Activated naive CD8-positive, alpha-beta T cell (primary cell): ENCODE measurements at regions not wholly inside any gene's neighbourhood (a gene's known extent, or its start where the extent isn't known, plus 50 kb on each side); places are given as distances from the start of the nearest gene placed in this dataset.
A peak's percentile ranks its signal among the peaks of the same experiment; 100 is the strongest.
"Not testable (repeated sequence)": the region's sequence is repeated elsewhere in the genome, so short reads cannot be mapped to it uniquely, and the experiment has no call there.

Experiments
- H3K27ac Mint-ChIP-seq: one replicate; pipeline ENCODE4 v1.8.0; 2021; ENCODE audit warnings: mixed read lengths
- H3K27me3 Mint-ChIP-seq: one replicate; pipeline ENCODE4 v1.8.0; 2021; ENCODE audit warnings: mixed read lengths
- H3K36me3 Mint-ChIP-seq: one replicate; pipeline ENCODE4 v1.8.0; 2021; ENCODE audit warnings: mixed read lengths
- H3K4me1 Mint-ChIP-seq: one replicate; pipeline ENCODE4 v1.8.0; 2021; ENCODE audit warnings: low read depth, mixed read lengths
- H3K4me3 Mint-ChIP-seq: one replicate; pipeline ENCODE4 v1.8.0; 2021; ENCODE audit warnings: mild to moderate bottlenecking, mixed read lengths
- H3K9me3 Mint-ChIP-seq: one replicate; pipeline ENCODE4 v1.8.0; 2021; ENCODE audit warnings: low read depth, mixed read lengths

DNA sequence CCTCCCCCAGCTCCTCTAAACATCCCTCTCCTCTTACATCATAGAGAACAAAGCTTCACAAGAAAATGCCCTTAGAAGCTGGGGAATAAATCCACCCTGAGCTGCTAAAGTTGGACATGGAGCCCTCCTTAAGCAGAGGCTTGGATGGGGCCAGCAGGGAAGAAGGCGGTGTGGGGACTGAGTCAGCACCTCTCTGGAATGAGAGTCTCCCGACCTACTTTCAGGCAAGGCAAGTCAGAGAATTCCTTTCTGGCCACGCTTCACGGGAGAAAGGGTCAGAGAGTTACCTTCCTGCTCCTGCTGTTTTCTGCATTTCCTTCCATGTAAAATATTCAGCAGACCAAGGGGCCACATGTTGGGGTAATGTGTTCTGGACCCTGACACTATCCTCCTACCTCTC, 113.3 kb upstream of the PRB2 start:
- Mint-ChIP-seq H3K9me3 (no peaks in the 10 kb centered on the region), H3K4me1 (peaks cover 4% of the 10 kb centered on the region), H3K27me3 (no peaks in the 10 kb centered on the region), H3K36me3 (peaks cover 2% of the 10 kb centered on the region), H3K4me3 (no peak overlapping the region), H3K27ac (no peak overlapping the region)

DNA sequence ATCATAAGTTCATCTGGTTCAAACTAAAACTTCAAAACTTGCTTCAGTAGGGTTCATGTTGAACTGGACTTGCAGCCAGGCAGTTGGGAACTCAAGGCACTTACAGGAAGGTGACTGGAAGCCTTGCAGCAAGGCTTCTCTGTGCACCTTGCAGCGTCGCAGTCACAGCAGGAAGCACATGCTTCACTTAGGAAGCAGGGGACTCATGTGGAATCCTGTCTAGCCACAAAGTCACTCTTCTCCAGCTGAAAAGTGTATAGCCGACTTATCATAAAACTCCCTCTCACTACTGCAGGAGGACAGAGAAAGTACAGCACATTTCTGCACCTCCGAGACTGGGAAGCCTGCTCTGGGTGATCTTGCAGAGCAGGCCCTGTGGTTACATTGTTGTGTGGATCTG, 114.0 kb upstream of the PRB2 start:
- no peak overlapping the region for H3K27ac Mint-ChIP-seq

DNA sequence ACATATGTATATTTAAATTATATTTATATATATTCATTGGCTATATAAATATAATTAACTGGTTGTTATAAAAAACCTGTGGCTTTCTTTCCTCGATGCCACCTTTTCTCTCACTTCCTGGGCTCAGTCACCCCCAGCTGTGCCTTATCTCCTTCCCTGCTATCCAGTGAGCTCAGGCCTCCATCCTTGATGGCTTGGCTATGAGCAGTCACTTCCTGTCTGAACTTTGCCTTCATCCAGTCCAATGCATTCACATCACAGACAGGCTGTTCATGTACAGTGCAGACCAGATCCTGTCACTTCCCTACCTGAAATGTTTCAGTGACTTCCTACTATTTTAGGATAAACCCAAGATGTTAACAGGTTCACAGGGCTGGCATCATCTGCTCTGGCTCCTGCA, 115.3 kb upstream of the PRB2 start:
- Mint-ChIP-seq H3K4me1 (peaks cover 4% of the 10 kb centered on the region), H3K36me3 (peaks cover 2% of the 10 kb centered on the region), H3K27ac (no peak overlapping the region), H3K4me3 (no peak overlapping the region), H3K9me3 (no peaks in the 10 kb centered on the region), H3K27me3 (no peaks in the 10 kb centered on the region)

More for the DNA sequence above, 114.0 kb upstream of the PRB2 start:
- H3K4me1 Mint-ChIP-seq: peaks cover 4% of the 10 kb centered on the region
- H3K27me3 Mint-ChIP-seq: no peaks in the 10 kb centered on the region
- H3K4me3 Mint-ChIP-seq: no peak overlapping the region
- no peaks in the 10 kb centered on the region for H3K9me3 Mint-ChIP-seq
- H3K36me3 Mint-ChIP-seq: peaks cover 2% of the 10 kb centered on the region

DNA sequence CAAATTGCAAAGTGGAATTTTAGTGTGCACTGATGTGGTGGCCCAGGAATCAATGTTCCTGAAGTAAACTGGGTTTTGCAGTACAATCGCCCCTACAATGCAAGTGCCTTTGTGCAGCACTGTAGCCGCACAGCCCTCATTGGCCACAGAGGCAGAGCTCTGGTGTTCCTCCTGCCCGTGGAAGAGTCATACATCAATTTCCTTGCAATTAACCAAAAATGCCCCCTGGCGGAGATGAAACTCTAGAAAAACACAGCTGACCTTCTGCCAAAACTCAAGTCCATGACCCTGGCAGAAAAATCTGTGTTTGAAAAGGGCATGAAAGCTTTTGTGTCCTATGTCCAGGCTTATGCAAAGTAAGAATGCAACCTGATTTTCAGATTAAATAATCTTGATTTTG, 117.9 kb upstream of the PRB2 start:
- no peak overlapping the region for H3K4me3 Mint-ChIP-seq
- H3K4me1 Mint-ChIP-seq: no peaks in the 10 kb centered on the region
- no peaks in the 10 kb centered on the region for H3K9me3 Mint-ChIP-seq
- H3K27me3 Mint-ChIP-seq: no peaks in the 10 kb centered on the region
- no peak overlapping the region for H3K27ac Mint-ChIP-seq
- peaks cover 2% of the 10 kb centered on the region for H3K36me3 Mint-ChIP-seq

DNA sequence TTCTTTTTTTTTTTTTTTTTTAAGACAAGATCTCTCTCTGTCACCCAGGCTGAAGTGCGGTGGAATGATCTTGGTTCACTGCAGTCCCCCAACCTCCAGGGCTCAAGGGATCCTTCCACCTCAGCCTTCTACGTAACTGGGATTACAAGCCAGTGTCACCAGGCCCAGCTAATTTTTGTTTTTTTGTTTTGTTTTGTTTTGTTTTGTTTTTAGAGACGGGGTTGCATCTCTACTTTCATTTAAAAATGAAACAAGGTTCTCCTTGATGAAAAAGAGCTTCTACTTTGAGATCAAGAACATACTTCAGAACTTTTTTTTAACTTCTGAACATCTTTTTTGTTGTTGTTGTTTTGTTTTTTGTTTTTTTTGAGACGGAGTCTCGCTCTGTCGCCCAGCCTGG, 121.7 kb upstream of the PRB2 start:
- Mint-ChIP-seq H3K27me3 (no peaks in the 10 kb centered on the region), H3K9me3 (no peaks in the 10 kb centered on the region), H3K27ac (no peak overlapping the region), H3K36me3 (peaks cover under 1% of the 10 kb centered on the region), H3K4me1 (no peaks in the 10 kb centered on the region), H3K4me3 (no peak overlapping the region)

DNA sequence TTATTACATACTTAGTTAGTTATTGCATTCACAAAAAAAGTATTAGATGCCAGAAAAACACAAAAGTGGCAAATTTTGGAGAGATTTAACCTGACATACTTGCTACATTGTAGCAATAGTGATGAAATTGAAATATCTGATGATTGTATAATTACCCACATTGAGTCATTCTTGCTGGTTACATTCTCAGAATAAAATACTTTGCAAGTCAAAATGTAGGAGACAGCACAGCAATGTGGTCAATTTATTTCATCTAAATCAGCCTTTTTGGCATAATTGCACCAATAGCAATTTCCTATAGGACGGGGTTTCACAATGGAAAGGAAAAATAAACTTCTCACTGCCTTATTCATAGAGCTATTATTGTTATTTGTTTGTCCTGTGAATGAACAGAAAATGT, 125.0 kb upstream of the ETV6 start:
- H3K27me3 Mint-ChIP-seq: no peaks in the 10 kb centered on the region
- H3K9me3 Mint-ChIP-seq: no peaks in the 10 kb centered on the region
- no peaks in the 10 kb centered on the region for H3K4me1 Mint-ChIP-seq

DNA sequence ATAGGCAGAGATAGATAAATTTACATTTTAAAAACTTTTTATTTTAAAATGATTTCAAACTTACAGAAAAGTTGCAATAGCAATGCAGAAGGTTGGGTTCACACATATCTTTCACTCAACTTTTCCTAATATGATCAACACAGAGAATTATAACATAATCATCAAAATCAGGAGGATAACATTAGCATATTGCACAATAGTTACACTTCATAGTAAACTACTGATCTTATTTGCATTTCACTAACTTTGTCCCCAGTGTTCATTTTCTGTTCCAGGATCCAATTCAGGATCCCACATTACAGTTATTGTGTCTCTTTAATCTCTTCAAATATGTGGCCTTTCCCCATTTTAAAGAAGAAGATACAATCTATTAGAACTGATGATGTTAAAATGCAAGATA, 115.4 kb upstream of the ETV6 start:
- H3K27me3 Mint-ChIP-seq: no peaks in the 10 kb centered on the region
- no peak overlapping the region for H3K4me3 Mint-ChIP-seq
- no peaks in the 10 kb centered on the region for H3K4me1 Mint-ChIP-seq
- H3K27ac Mint-ChIP-seq: no peak overlapping the region
- H3K36me3 Mint-ChIP-seq: peaks cover 5% of the 10 kb centered on the region
- no peaks in the 10 kb centered on the region for H3K9me3 Mint-ChIP-seq

More for the DNA sequence above, 125.0 kb upstream of the ETV6 start:
- H3K27ac Mint-ChIP-seq: no peak overlapping the region
- H3K4me3 Mint-ChIP-seq: no peak overlapping the region
- H3K36me3 Mint-ChIP-seq: peaks cover 9% of the 10 kb centered on the region

DNA sequence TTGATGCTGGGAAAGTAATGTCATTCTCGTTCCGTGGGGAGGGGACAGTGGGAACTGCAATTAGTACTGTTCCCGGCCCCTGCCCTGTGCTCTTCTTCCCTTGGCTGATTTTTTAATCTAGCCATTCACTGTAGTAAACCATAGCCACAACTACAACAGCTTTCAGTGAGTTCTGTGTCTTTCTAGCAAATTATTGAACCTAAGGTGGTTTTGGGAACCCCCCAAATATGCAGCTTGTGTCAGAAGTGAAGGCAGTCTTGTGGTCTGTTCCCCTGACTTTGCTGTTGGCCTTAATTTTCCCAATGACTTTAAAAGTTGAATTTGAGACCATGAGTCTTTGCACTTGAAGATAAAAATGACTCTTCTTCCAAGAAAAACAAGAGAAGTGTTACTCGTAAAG, 114.3 kb upstream of the ETV6 start:
- Mint-ChIP-seq H3K9me3 (no peaks in the 10 kb centered on the region), H3K36me3 (no peaks in the 10 kb centered on the region), H3K27me3 (no peaks in the 10 kb centered on the region), H3K4me3 (no peak overlapping the region), H3K27ac (no peak overlapping the region), H3K4me1 (no peaks in the 10 kb centered on the region)

DNA sequence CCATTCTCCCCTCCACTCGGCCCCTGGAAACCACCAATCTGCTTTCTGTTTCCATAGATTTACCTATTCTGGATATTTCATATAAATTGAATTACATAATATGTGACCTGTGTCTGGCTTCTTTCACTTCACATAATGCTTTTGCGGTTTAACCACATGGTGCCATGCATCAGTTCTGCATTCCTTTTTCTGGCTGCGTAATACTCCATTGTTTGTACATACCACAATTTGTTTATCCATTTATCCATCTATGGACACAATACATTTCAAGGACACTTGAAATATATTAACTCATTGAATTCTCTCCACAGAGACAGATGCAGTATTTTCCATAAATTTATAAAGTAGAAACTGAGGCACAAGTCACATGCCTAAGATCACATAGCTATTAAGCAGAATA, 110.3 kb upstream of the ETV6 start:
- Mint-ChIP-seq H3K36me3 (no peaks in the 10 kb centered on the region), H3K27ac (no peak overlapping the region), H3K4me1 (peaks cover 28% of the 10 kb centered on the region), H3K27me3 (no peaks in the 10 kb centered on the region), H3K9me3 (no peaks in the 10 kb centered on the region), H3K4me3 (no peak overlapping the region)

DNA sequence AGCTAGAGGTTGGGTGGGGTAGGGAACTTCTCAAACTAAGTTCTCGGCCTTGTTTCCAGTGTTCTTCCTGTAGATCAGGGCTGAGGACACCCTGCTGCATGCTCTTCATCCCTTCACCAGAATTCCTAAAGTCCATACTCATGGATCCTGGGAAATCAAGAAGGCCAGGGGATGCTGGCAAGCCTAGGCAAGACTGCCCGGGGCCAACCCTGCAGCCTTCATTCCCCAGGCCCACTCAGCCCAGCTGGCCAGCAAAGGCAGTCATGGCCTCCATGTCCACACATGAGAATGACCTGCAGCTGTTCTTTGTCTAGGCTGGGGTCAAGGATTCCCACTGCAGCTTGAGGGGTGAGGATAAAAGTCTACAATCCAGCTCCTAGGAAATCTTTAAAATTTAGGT, 109.3 kb upstream of the ETV6 start:
- Mint-ChIP-seq H3K36me3 (no peaks in the 10 kb centered on the region), H3K27ac (no peak overlapping the region), H3K4me1 (peaks cover 38% of the 10 kb centered on the region), H3K9me3 (no peaks in the 10 kb centered on the region), H3K27me3 (no peaks in the 10 kb centered on the region), H3K4me3 (no peak overlapping the region)

DNA sequence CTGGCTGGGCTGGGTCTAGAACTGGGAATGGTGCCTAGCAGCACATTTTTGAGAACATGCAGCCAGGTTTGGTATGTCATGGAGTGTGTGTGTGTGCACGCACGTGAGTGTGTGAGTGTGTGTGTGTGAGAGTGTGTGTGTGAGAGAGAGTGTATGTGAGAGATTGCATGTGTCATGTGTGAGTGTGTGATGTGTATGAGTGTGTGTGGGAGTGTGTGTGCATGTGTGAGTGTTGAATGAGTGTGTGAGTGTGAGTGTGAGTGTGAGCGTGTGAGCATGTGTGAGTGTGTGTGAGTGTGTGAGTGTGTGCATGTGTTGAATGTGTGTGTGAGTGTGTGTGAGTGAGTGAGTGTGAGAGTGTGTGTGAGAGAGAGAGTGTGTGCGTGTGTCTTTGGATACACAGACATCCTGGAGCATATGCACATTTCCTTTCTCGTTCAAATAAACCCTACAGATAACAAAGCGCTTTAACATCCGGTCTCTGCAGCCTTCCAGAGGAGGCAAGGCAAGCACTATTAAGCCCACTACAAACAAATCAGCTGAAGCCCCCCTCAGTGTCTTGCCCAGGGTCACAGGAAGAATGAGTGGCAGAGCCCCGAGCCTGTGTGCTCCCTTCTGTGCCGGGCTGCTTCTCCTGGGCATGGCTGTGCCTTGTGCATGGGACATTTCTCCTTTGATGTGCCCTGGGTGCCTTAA, 108.7 kb upstream of the ETV6 start:
- Mint-ChIP-seq H3K27ac (no peak overlapping the region), H3K9me3 (no peaks in the 10 kb centered on the region), H3K36me3 (no peaks in the 10 kb centered on the region), H3K4me3 (peak overlapping the region; percentile 15), H3K27me3 (no peaks in the 10 kb centered on the region), H3K4me1 (peaks cover 44% of the 10 kb centered on the region)

DNA sequence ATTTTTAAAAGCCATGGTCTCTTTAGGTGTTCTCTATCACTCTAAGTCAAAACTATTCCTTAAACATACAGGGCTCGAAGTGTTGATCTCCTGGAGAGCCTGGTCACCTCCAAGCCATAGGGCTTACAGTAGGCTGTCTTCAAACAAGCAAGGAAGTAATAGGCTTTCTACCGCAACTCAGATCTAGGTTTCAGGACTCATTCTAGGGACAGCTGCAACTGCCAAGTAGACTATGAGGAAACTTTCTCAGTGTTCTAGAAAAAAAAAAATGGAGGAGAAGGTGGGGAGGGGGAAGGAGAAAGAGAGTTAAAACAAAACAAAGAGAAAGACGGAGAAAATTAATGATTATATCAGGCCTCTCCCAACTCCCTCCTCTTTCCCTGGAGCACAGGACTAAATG, 106.9 kb upstream of the ETV6 start:
- Mint-ChIP-seq H3K9me3 (no peaks in the 10 kb centered on the region), H3K27ac (no peak overlapping the region), H3K36me3 (no peaks in the 10 kb centered on the region), H3K4me1 (peaks cover 56% of the 10 kb centered on the region), H3K4me3 (no peak overlapping the region), H3K27me3 (no peaks in the 10 kb centered on the region)

DNA sequence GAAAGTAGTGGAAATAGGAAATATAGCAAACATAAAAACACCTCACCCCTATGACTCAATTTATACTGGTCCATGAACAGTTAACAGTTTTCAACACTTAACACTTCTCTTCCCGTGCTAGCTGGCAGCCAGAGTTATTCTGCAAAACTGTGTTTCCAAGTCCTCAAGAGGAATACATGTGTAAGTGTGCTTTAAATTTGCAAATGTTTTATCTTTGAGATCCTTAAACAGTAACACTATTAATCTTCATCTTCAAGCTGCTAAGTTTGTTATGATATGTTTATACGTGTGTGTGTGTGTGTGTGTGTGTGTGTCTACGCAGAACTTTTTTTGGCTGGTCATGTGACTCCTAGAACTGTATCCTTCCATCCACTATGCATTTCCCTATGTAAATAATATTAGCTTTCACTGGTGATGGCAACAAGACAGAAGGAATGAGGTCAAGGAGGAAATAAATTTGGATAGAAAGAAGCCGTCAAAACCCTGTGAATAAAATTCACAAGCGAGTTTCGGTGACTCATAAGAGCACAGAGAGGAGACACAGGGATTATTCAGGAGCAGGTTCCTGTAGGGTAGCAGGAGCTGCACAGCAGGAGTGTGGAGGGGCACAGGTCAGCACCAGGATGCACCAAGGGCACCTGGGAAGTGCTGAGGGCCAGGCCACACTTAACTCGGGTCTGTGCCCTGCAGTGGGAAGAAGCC, 105.9 kb upstream of the ETV6 start:
- Mint-ChIP-seq H3K36me3 (no peaks in the 10 kb centered on the region), H3K4me1 (peaks cover 63% of the 10 kb centered on the region), H3K27ac (peak overlapping the region; percentile 13), H3K9me3 (no peaks in the 10 kb centered on the region), H3K4me3 (no peak overlapping the region), H3K27me3 (no peaks in the 10 kb centered on the region)

DNA sequence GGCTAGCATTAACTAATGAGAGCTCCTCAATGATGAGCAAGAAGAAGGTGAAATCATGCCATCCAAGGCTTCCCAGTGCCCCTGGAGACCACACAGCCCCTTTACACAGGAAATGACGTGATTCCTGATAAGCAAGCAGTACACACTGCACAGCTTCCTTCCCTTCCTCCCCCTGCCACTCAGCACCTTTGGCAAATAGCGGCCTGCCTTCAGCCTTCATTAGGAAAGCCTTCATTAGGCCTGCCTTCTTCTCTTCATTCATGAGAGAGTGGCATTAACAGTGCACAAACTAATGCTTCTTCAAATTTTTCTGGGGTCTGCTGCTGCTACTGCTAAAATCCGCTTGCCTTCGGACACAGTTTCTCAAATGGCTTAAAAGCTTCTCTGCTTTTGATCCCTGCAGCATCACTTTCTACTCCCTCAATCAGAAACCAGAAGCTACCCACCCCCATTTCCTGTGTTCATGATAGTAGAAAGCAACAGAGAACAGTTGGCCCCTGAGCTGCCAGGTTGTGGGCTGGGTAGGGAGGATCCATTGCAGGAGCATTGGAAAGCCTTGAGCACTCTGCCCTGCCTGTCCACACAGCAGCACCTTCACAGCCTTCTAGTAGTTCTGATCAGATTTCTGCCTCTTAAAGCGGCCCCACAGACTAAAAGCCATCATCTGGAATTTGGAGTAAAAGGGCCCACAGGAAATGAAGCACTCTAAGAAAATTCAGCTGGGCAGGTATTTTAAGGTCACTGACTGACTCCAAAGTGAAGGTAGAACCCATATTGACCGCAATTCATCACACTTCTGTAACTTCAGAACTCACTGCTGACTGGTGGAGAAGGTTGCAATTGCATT, 103.8 kb upstream of the ETV6 start:
- no peaks in the 10 kb centered on the region for H3K27me3 Mint-ChIP-seq
- H3K9me3 Mint-ChIP-seq: no peaks in the 10 kb centered on the region
- H3K4me3 Mint-ChIP-seq: peak overlapping the region; percentile 76
- H3K27ac Mint-ChIP-seq: peak overlapping the region; percentile 97
- H3K4me1 Mint-ChIP-seq: peaks cover 59% of the 10 kb centered on the region
- H3K36me3 Mint-ChIP-seq: no peaks in the 10 kb centered on the region

DNA sequence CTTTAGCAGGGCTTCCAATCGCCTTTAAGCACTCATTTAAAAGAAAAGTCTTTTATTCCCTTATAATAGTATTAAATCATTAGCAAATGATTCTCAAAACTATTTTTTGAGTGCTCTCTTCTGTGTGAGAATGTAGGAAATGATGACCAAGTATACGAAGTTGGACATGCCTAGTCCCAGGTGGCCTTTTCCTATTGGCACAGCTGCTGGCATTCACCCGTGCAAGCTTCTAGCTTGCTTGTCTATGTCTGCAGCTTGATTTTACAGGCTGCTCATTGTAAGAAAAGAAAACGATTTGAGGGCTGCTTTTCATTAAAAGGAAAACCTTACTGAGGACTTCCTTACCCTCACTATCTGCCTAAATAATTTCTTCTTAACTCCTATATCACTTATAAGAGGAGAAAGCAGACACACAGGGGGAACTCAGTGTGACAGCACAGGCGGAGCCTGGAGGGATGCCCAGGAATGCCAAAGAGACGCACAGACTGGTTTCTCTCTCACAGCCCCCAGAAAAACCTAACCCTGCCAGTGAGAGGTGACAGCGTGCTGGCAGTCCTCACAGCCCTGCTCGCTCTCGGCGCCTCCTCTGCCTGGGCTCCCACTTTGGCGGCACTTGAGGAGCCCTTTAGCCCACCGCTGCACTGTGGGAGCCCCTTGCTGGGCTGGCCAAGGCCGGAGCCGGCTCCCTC, 102.7 kb upstream of the ETV6 start:
- peaks cover 49% of the 10 kb centered on the region for H3K4me1 Mint-ChIP-seq
- H3K27me3 Mint-ChIP-seq, H3K9me3 Mint-ChIP-seq, H3K36me3 Mint-ChIP-seq: not testable (repeated sequence)
- peak overlapping the region; percentile 97 for H3K27ac Mint-ChIP-seq
- H3K4me3 Mint-ChIP-seq: peak overlapping the region; percentile 63
